CD14-positive monocyte (primary cell): ENCODE measurements at regions not wholly inside any gene's neighbourhood (a gene's known extent, or its start where the extent isn't known, plus 50 kb on each side); places are given as distances from the start of the nearest gene placed in this dataset.

Source experiments
- DNase-seq, 3 donors: peaks; one replicate each; pipeline ENCODE4 v3.0.0-alpha.2; 2011 to 2022
- H2AFZ ChIP-seq: 2 replicates; pipeline ENCODE4 v1.6.0; 2012; ENCODE audit warnings: mild to moderate bottlenecking, low read depth, low read length, inconsistent platforms; ENCODE audit not compliant: insufficient read depth, poor library complexity, severe bottlenecking
- H3K27ac ChIP-seq, 2 donors: 1 replicate in 1 of 2; 2 replicates in 1 of 2; pipeline ENCODE4 v1.5.1; 2012 to 2013; ENCODE audit warnings: low read length in 2 of 2, control low read depth in 1 of 2, inconsistent platforms in 1 of 2, low read depth in 1 of 2, mild to moderate bottlenecking in 1 of 2
- H3K27me3 ChIP-seq, 2 donors: one replicate each; pipeline versions ENCODE4 v1.6.0 to v1.6.1; 2011 to 2013; ENCODE audit warnings: low read length in 2 of 2; ENCODE audit not compliant: control insufficient read depth in 2 of 2, insufficient read depth in 2 of 2
- H3K36me3 ChIP-seq, 2 donors: replicated peaks in 1 of 2; 1 replicate in 1 of 2; 2 replicates in 1 of 2; pipeline versions ENCODE4 v1.5.1 to v1.6.1; 2012 to 2013; ENCODE audit warnings: low read length in 2 of 2, control low read depth in 1 of 2, inconsistent platforms in 1 of 2, mild to moderate bottlenecking in 1 of 2; ENCODE audit not compliant: insufficient read depth in 2 of 2, control insufficient read depth in 1 of 2
- H3K4me1 ChIP-seq, 2 donors: 1 replicate in 1 of 2; 2 replicates in 1 of 2; pipeline versions ENCODE4 v1.5.1 to v1.6.1; 2012 to 2013; ENCODE audit warnings: low read length in 2 of 2, control low read depth in 1 of 2, inconsistent platforms in 1 of 2, mild to moderate bottlenecking in 1 of 2, moderate library complexity in 1 of 2; ENCODE audit not compliant: insufficient read depth in 2 of 2, control insufficient read depth in 1 of 2
- H3K4me2 ChIP-seq: replicated peaks from 2 replicates; pipeline ENCODE3; 2012; ENCODE audit warnings: low read length, moderate library complexity, mild to moderate bottlenecking; ENCODE audit not compliant: poor library complexity, severe bottlenecking; ENCODE audit errors: extremely low read depth
- H3K4me3 ChIP-seq, 3 experiments: fragments of 200-600 bp in 1 of 3; sonication (generic) in 1 of 3; replicated peaks in 1 of 3; 1 replicate in 2 of 3; 2 replicates in 1 of 3; pipeline ENCODE4 v1.5.1; 2011 to 2013; ENCODE audit warnings: low read length in 3 of 3, mild to moderate bottlenecking in 3 of 3, control low read depth in 2 of 3, low read depth in 2 of 3, inconsistent platforms in 1 of 3, moderate library complexity in 1 of 3
- H3K79me2 ChIP-seq: 2 replicates; pipeline ENCODE4 v1.6.0; 2012; ENCODE audit warnings: mild to moderate bottlenecking, control low read depth, inconsistent platforms, low read length, moderate library complexity; ENCODE audit not compliant: insufficient read depth
- H3K9ac ChIP-seq: 2 replicates; pipeline ENCODE4 v1.6.0; 2017; ENCODE audit warnings: low read length, mild to moderate bottlenecking; ENCODE audit not compliant: insufficient read depth, poor library complexity, severe bottlenecking
- H3K9me3 ChIP-seq, 2 donors: replicated peaks in 1 of 2; 1 replicate in 1 of 2; 2 replicates in 1 of 2; pipeline versions ENCODE4 v1.5.1 to v1.6.1; 2012 to 2013; ENCODE audit warnings: low read length in 2 of 2, control low read depth in 1 of 2; ENCODE audit not compliant: control insufficient read depth in 1 of 2, insufficient read depth in 1 of 2
- H4K20me1 ChIP-seq: 2 replicates; pipeline ENCODE4 v1.6.0; 2012; ENCODE audit warnings: mild to moderate bottlenecking, low read length, control low read depth, moderate library complexity; ENCODE audit not compliant: insufficient read depth
- H3K27ac Mint-ChIP-seq, 7 donors: one replicate each; pipeline ENCODE4 v1.8.0; 2020; ENCODE audit warnings: mild to moderate bottlenecking in 7 of 7, mixed read lengths in 7 of 7, moderate library complexity in 6 of 7, inconsistent platforms in 2 of 7
- H3K27me3 Mint-ChIP-seq, 3 donors: one replicate each; pipeline ENCODE4 v1.8.0; 2021 to 2022; ENCODE audit warnings: low read depth in 3 of 3, mild to moderate bottlenecking in 3 of 3, mixed read lengths in 3 of 3, moderate library complexity in 3 of 3, inconsistent platforms in 1 of 3
- H3K36me3 Mint-ChIP-seq, 2 donors: one replicate each; pipeline ENCODE4 v1.8.0; 2020; ENCODE audit warnings: mixed read lengths in 2 of 2, inconsistent platforms in 1 of 2, mild to moderate bottlenecking in 1 of 2
- H3K4me1 Mint-ChIP-seq: one replicate; pipeline ENCODE4 v1.8.0; 2020; ENCODE audit warnings: mild to moderate bottlenecking, mixed read lengths
- H3K4me3 Mint-ChIP-seq, 2 donors: one replicate each; pipeline ENCODE4 v1.8.0; 2020; ENCODE audit warnings: mild to moderate bottlenecking in 2 of 2, mixed read lengths in 2 of 2, moderate library complexity in 1 of 2
- H3K9me3 Mint-ChIP-seq, 7 donors: one replicate each; pipeline ENCODE4 v1.8.0; 2020 to 2022; ENCODE audit warnings: mixed read lengths in 7 of 7, mild to moderate bottlenecking in 6 of 7, moderate library complexity in 6 of 7, inconsistent platforms in 2 of 7
- CTCF ChIP-seq: fragments of 200-600 bp; IDR thresholded peaks from one replicate; pipeline ENCODE4 v1.8.0; 2022; ENCODE audit warnings: antibody characterized with exemption, mild to moderate bottlenecking
- WGBS: methylation state at CpG from one replicate; pipeline ENCODE4 v1.1.5; 2013; ENCODE audit warnings: missing lambda C conversion rate; ENCODE audit not compliant: insufficient coverage; 5-methylcytosine and 5-hydroxymethylcytosine counted together
- intact Hi-C, 2 donors: fragments of 100-400 bp; cut with micrococcal nuclease; formaldehyde crosslinking; loops; one replicate each; pipeline versions ENCODE4 v1.15.0 to v1.15.1; 2023

- H3K4me2 ChIP-seq = no peak overlapping the region
- Mint-ChIP-seq H3K27me3 (no peaks in the 10 kb centered on the region), H3K4me3 (no peak overlapping the region), H3K27ac (no peak overlapping the region), H3K9me3 (peaks cover 3 to 13% (median 9%) of the 10 kb centered on the region in 7 donors), H3K4me1 (no peaks in the 10 kb centered on the region), H3K36me3 (no peaks in the 10 kb centered on the region)
- no peak overlapping the region for H3K4me3 ChIP-seq
- no peak overlapping the region for H3K27ac ChIP-seq
- no peak overlapping the region for H2AFZ ChIP-seq
- intact Hi-C loops = no loop called here
- no peak for DNase-seq
- H3K9ac ChIP-seq = no peak overlapping the region
- H3K36me3 ChIP-seq = no peaks in the 10 kb centered on the region
- H4K20me1 ChIP-seq = no peaks in the 10 kb centered on the region
- peaks cover 4 to 12% of the 10 kb centered on the region in 2 donors for H3K9me3 ChIP-seq
- no peaks in the 10 kb centered on the region for H3K4me1 ChIP-seq
- H3K79me2 ChIP-seq = no peaks in the 10 kb centered on the region
- no CpG with 5 or more reads among the region's 3 CpGs for WGBS
- TF ChIP-seq CTCF = no peak
- no peaks in the 10 kb centered on the region for H3K27me3 ChIP-seq
These were observed 195.1 kb upstream of the CBLB start for GRCh38 chr3:106063909-106064308.

GRCh38 chr3:106065831-106066230, 197.0 kb upstream of the CBLB start:
- no peak overlapping the region for H3K4me2 ChIP-seq
- peaks cover 3 to 16% (median 9%) of the 10 kb centered on the region in 7 donors for H3K9me3 Mint-ChIP-seq
- no peak overlapping the region for H3K27ac ChIP-seq
- no peak overlapping the region for H3K27ac Mint-ChIP-seq
- H3K4me1 ChIP-seq = no peaks in the 10 kb centered on the region
- H3K4me1 Mint-ChIP-seq = no peaks in the 10 kb centered on the region
- no peaks in the 10 kb centered on the region for H3K79me2 ChIP-seq
- intact Hi-C loops = no loop called here
- H2AFZ ChIP-seq = no peak overlapping the region
- peaks cover 4 to 13% of the 10 kb centered on the region in 2 donors for H3K9me3 ChIP-seq
- no peaks in the 10 kb centered on the region for H3K36me3 Mint-ChIP-seq
- no peak for DNase-seq
- H3K27me3 Mint-ChIP-seq = no peaks in the 10 kb centered on the region
- no peak for TF ChIP-seq CTCF
- H3K4me3 Mint-ChIP-seq = no peak overlapping the region
- no peak overlapping the region for H3K9ac ChIP-seq
- no peaks in the 10 kb centered on the region for H4K20me1 ChIP-seq
- H3K27me3 ChIP-seq = no peaks in the 10 kb centered on the region
- H3K36me3 ChIP-seq = no peaks in the 10 kb centered on the region
- H3K4me3 ChIP-seq = no peak overlapping the region
